ENCODE measurements at regions not wholly inside any gene's neighbourhood (a gene's known extent, or its start where the extent isn't known, plus 50 kb on each side); places are given as distances from the start of the nearest gene placed in this dataset.

GRCh38 chr7:85510287-85510686 lies 323.4 kb upstream of the SEMA3D start:
- Histone ChIP-seq H3K4me2 (ENCODE audit: insufficient read depth in 1 of 2, low read depth in 2 of 2, low read length in 2 of 2) (no peak overlapping the region), H2AFZ (ENCODE audit: low read length) (no peak overlapping the region), H3K23me2 (ENCODE audit: low read depth, low read length) (no peaks in the 10 kb centered on the region), H2BK120ac (replicated peaks; ENCODE audit: low read depth, low read length) (no peak overlapping the region), H3K79me2 (ENCODE audit: control insufficient read depth in 1 of 2, insufficient read depth in 2 of 2, low read length in 2 of 2) (no peaks in the 10 kb centered on the region), H3K9me3 (ENCODE audit: insufficient read depth in 2 of 2, low read depth in 1 of 2, low read length in 1 of 2) (no peaks in the 10 kb centered on the region), H3K27me3 (replicated peaks in 1 of 4; ENCODE audit: control insufficient read depth in 3 of 4, extremely low read depth in 1 of 4, insufficient read depth in 3 of 4, low read length in 3 of 4) (no peaks in the 10 kb centered on the region), H3K27ac (ENCODE audit: low read depth, low read length) (no peak overlapping the region), H3K18ac (ENCODE audit: extremely low read depth, low read length) (no peak overlapping the region), H4K8ac (ENCODE audit: extremely low read depth, insufficient read depth, low read length) (no peak overlapping the region), H3K79me1 (ENCODE audit: low read depth, low read length) (no peaks in the 10 kb centered on the region), H2BK12ac (ENCODE audit: low read depth, low read length) (no peak overlapping the region), H3K9ac (replicated peaks in 1 of 4; ENCODE audit: extremely low read depth in 1 of 4, low read depth in 3 of 4, low read length in 3 of 4) (no peak overlapping the region), H2AK5ac (ENCODE audit: low read depth, low read length) (no peak overlapping the region), H3K4me1 (replicated peaks in 1 of 4; ENCODE audit: control insufficient read depth in 3 of 4, insufficient read depth in 4 of 4, low read length in 3 of 4) (no peaks in the 10 kb centered on the region), H2BK5ac (ENCODE audit: low read depth, low read length) (no peak overlapping the region), H4K20me1 (replicated peaks in 1 of 2; ENCODE audit: control insufficient read depth in 1 of 2, insufficient read depth in 2 of 2, low read length in 2 of 2) (no peaks in the 10 kb centered on the region), H3K56ac (replicated peaks; ENCODE audit: insufficient read length, low read depth, low read length) (no peak overlapping the region), H2BK20ac (ENCODE audit: low read length) (no peak overlapping the region), H4K5ac (ENCODE audit: insufficient read length, low read depth, low read length) (no peak overlapping the region), H3K36me3 (ENCODE audit: control insufficient read depth in 2 of 4, insufficient read depth in 4 of 4, low read length in 3 of 4) (no peaks in the 10 kb centered on the region), H3K4me3 (ENCODE audit: extremely low read depth in 1 of 4, insufficient read depth in 2 of 4, low read depth in 3 of 4, low read length in 4 of 4) (no peak overlapping the region), H3K14ac (ENCODE audit: insufficient read length) (no peak overlapping the region), H4K91ac (replicated peaks; ENCODE audit: insufficient read length, low read length) (no peak overlapping the region), H3K23ac (ENCODE audit: insufficient read length) (no peak overlapping the region), H2BK15ac (ENCODE audit: low read length) (no peak overlapping the region), H3K4ac (replicated peaks; ENCODE audit: insufficient read length, low read depth, low read length) (no peak overlapping the region)
- TF ChIP-seq CBX8 (IDR thresholded peaks at IDR 0.05; ENCODE audit: borderline replicate concordance, low read depth, low read length) (no peak), E2F6 (IDR thresholded peaks at IDR 0.05) (no peak), BCL11A (IDR thresholded peaks at IDR 0.05; ENCODE audit: low read depth in 2 of 2, low read length in 2 of 2) (no peak)
- 88% methylated on average over 2 of the region's 2 CpGs; no CpG with 5 or more reads in 1 of the 2 experiments for WGBS, 2 experiments (ENCODE audit: extremely low coverage in 1 of 2, insufficient coverage in 1 of 2, insufficient read length in 1 of 2, insufficient replicate concordance in 2 of 2, low coverage in 1 of 2, low lambda C conversion rate in 2 of 2, missing lambda C conversion rate in 1 of 2)
- no peak for DNase-seq (ENCODE audit: low read depth in 1 of 2, low spot score in 2 of 2)
- no peak for FAIRE-seq
- ChIA-PET POLR2A (ENCODE audit: partially characterized antibody) (no interaction called here), CTCF (ENCODE audit: partially characterized antibody) (interaction anchor here (0.9 kb wide), 1 partner anchor 29 kb away, joined by 4 read pairs; no protein-coding TSS in a partner anchor)

Measured in H1 (cell line).